ENCODE measurements at regions not wholly inside any gene's neighbourhood (a gene's known extent, or its start where the extent isn't known, plus 50 kb on each side); places are given as distances from the start of the nearest gene placed in this dataset.

GRCh38 chr3:117695321-117695720 is 985.7 kb downstream of the TUSC7 start:
- H3K4me2 ChIP-seq (ENCODE audit: low read length) = peak overlapping the region; percentile 23
- no peak overlapping the region for H3K4me3 ChIP-seq (ENCODE audit: insufficient read depth, low read depth, low read length)
- FAIRE-seq (peak; percentile 75), DNase-seq (ENCODE audit: low read depth) (peak; percentile 78)
- Mint-ChIP-seq H3K27ac (ENCODE audit: unreplicated experiment) (no peak overlapping the region), H3K27me3 (ENCODE audit: low read depth, unreplicated experiment) (no peaks in the 10 kb centered on the region), H3K4me1 (ENCODE audit: low read depth, unreplicated experiment) (peaks cover 31% of the 10 kb centered on the region), H3K4me3 (ENCODE audit: unreplicated experiment) (no peak overlapping the region), H3K9me3 (ENCODE audit: unreplicated experiment) (peaks cover 5% of the 10 kb centered on the region), H3K36me3 (ENCODE audit: low read depth, unreplicated experiment) (no peaks in the 10 kb centered on the region)
- TF ChIP-seq EZH2 (IDR thresholded peaks at IDR 0.05; ENCODE audit: insufficient read depth, low read length) (no peak), CTCF (IDR thresholded peaks at IDR 0.05; ENCODE audit: insufficient read depth, low read depth, low read length) (no peak)
- no peak overlapping the region for H3K9ac ChIP-seq (ENCODE audit: low read length)
- no peak overlapping the region for H3K27ac ChIP-seq (ENCODE audit: low read depth, low read length)
- H3K27me3 ChIP-seq (ENCODE audit: insufficient read depth, low read length) = no peaks in the 10 kb centered on the region
- H4K20me1 ChIP-seq (ENCODE audit: insufficient read depth, low read length) = no peaks in the 10 kb centered on the region
- no peaks in the 10 kb centered on the region for H3K4me1 ChIP-seq (ENCODE audit: insufficient read depth, low read length)
- H2AFZ ChIP-seq (ENCODE audit: low read depth, low read length) = no peak overlapping the region
- no peaks in the 10 kb centered on the region for H3K9me3 ChIP-seq (ENCODE audit: insufficient read depth, low read depth, low read length)
- H3K36me3 ChIP-seq (ENCODE audit: insufficient read depth, low read length) = no peaks in the 10 kb centered on the region
- H3K79me2 ChIP-seq (ENCODE audit: insufficient read depth, low read length) = no peaks in the 10 kb centered on the region

GRCh38 chr3:117695871-117696645 is 986.5 kb downstream of the TUSC7 start:
- H3K36me3 ChIP-seq (ENCODE audit: insufficient read depth, low read length) = no peaks in the 10 kb centered on the region
- no peaks in the 10 kb centered on the region for H4K20me1 ChIP-seq (ENCODE audit: insufficient read depth, low read length)
- H3K4me1 ChIP-seq (ENCODE audit: insufficient read depth, low read length) = no peaks in the 10 kb centered on the region
- H2AFZ ChIP-seq (ENCODE audit: low read depth, low read length) = no peak overlapping the region
- Mint-ChIP-seq H3K27ac (ENCODE audit: unreplicated experiment) (no peak overlapping the region), H3K27me3 (ENCODE audit: low read depth, unreplicated experiment) (no peaks in the 10 kb centered on the region), H3K4me3 (ENCODE audit: unreplicated experiment) (no peak overlapping the region), H3K36me3 (ENCODE audit: low read depth, unreplicated experiment) (no peaks in the 10 kb centered on the region), H3K4me1 (ENCODE audit: low read depth, unreplicated experiment) (peaks cover 36% of the 10 kb centered on the region), H3K9me3 (ENCODE audit: unreplicated experiment) (peaks cover 5% of the 10 kb centered on the region)
- no peak overlapping the region for H3K4me2 ChIP-seq (ENCODE audit: low read length)
- H3K79me2 ChIP-seq (ENCODE audit: insufficient read depth, low read length) = no peaks in the 10 kb centered on the region
- no peak for DNase-seq (ENCODE audit: low read depth)
- no peak overlapping the region for H3K4me3 ChIP-seq (ENCODE audit: insufficient read depth, low read depth, low read length)
- H3K27me3 ChIP-seq (ENCODE audit: insufficient read depth, low read length) = no peaks in the 10 kb centered on the region
- TF ChIP-seq EZH2 (IDR thresholded peaks at IDR 0.05; ENCODE audit: insufficient read depth, low read length) = no peak
- no peak for TF ChIP-seq CTCF (IDR thresholded peaks at IDR 0.05; ENCODE audit: insufficient read depth, low read depth, low read length)
- no peaks in the 10 kb centered on the region for H3K9me3 ChIP-seq (ENCODE audit: insufficient read depth, low read depth, low read length)
- H3K27ac ChIP-seq (ENCODE audit: low read depth, low read length) = no peak overlapping the region
- FAIRE-seq = no peak
- H3K9ac ChIP-seq (ENCODE audit: low read length) = no peak overlapping the region

- H3K36me3 Mint-ChIP-seq (ENCODE audit: low read depth, unreplicated experiment) = no peaks in the 10 kb centered on the region
- Histone ChIP-seq H3K9me3 (ENCODE audit: insufficient read depth, low read depth, low read length) (no peaks in the 10 kb centered on the region), H3K9ac (ENCODE audit: low read length) (no peak overlapping the region), H2AFZ (ENCODE audit: low read depth, low read length) (no peak overlapping the region), H4K20me1 (ENCODE audit: insufficient read depth, low read length) (no peaks in the 10 kb centered on the region), H3K4me3 (ENCODE audit: insufficient read depth, low read depth, low read length) (no peak overlapping the region), H3K36me3 (ENCODE audit: insufficient read depth, low read length) (no peaks in the 10 kb centered on the region), H3K4me2 (ENCODE audit: low read length) (no peak overlapping the region), H3K79me2 (ENCODE audit: insufficient read depth, low read length) (no peaks in the 10 kb centered on the region), H3K27me3 (ENCODE audit: insufficient read depth, low read length) (no peaks in the 10 kb centered on the region), H3K4me1 (ENCODE audit: insufficient read depth, low read length) (no peaks in the 10 kb centered on the region), H3K27ac (ENCODE audit: low read depth, low read length) (no peak overlapping the region)
- peaks cover 33% of the 10 kb centered on the region for H3K4me1 Mint-ChIP-seq (ENCODE audit: low read depth, unreplicated experiment)
- H3K27me3 Mint-ChIP-seq (ENCODE audit: low read depth, unreplicated experiment) = no peaks in the 10 kb centered on the region
- no peak overlapping the region for H3K27ac Mint-ChIP-seq (ENCODE audit: unreplicated experiment)
- H3K4me3 Mint-ChIP-seq (ENCODE audit: unreplicated experiment) = no peak overlapping the region
- no peak for FAIRE-seq
- TF ChIP-seq CTCF (IDR thresholded peaks at IDR 0.05; ENCODE audit: insufficient read depth, low read depth, low read length) = no peak
- TF ChIP-seq EZH2 (IDR thresholded peaks at IDR 0.05; ENCODE audit: insufficient read depth, low read length) = no peak
- peaks cover 5% of the 10 kb centered on the region for H3K9me3 Mint-ChIP-seq (ENCODE audit: unreplicated experiment)
- DNase-seq (ENCODE audit: low read depth) = no peak
Measured at GRCh38 chr3:117696851-117697407, 987.4 kb downstream of the TUSC7 start.

Data from astrocyte (in vitro differentiated cells and primary cell).